ENCODE measurements at regions not wholly inside any gene's neighbourhood (a gene's known extent, or its start where the extent isn't known, plus 50 kb on each side); places are given as distances from the start of the nearest gene placed in this dataset.
"Not testable (repeated sequence)": the region's sequence is repeated elsewhere in the genome, so short reads cannot be mapped to it uniquely, and the experiment has no call there.

GRCh38 chr1:38758820-38759219 is 100.8 kb downstream of the RRAGC start:
- no peak for DNase-seq (ENCODE audit: low read depth in 1 of 2, low spot score in 1 of 2)

GRCh38 chr1:38746941-38747600 is 112.5 kb downstream of the RRAGC start:
- no peak for DNase-seq (ENCODE audit: low read depth in 1 of 2, low spot score in 1 of 2)

- no peak for DNase-seq (ENCODE audit: low read depth in 1 of 2, low spot score in 1 of 2)
Observed at GRCh38 chr1:38746402-38746935, 113.1 kb downstream of the RRAGC start.

GRCh38 chr1:38745476-38746401 is 113.8 kb downstream of the RRAGC start:
- no peak for DNase-seq (ENCODE audit: low read depth in 1 of 2, low spot score in 1 of 2)

GRCh38 chr1:38744452-38745350 is 114.9 kb downstream of the RRAGC start:
- DNase-seq (ENCODE audit: low read depth in 1 of 2, low spot score in 1 of 2) = no peak

- no peak for DNase-seq (ENCODE audit: low read depth in 1 of 2, low spot score in 1 of 2)
Observed at GRCh38 chr1:38743184-38743583, 116.4 kb downstream of the RRAGC start.

GRCh38 chr1:38741341-38741740 is 118.2 kb downstream of the RRAGC start:
- DNase-seq (ENCODE audit: low read depth in 1 of 2, low spot score in 1 of 2) = no peak

- no peak for DNase-seq (ENCODE audit: low read depth in 1 of 2, low spot score in 1 of 2)
Observed at GRCh38 chr1:38740487-38740886, 119.1 kb downstream of the RRAGC start.

GRCh38 chr1:38738207-38738606 is 121.4 kb downstream of the RRAGC start:
- no peak for DNase-seq (ENCODE audit: low read depth in 1 of 2, low spot score in 1 of 2)

- DNase-seq (ENCODE audit: low read depth in 1 of 2, low spot score in 1 of 2) = no peak
Observed at GRCh38 chr1:38736399-38736798, 123.2 kb downstream of the RRAGC start.

GRCh38 chr1:38735651-38736161 is 123.9 kb downstream of the RRAGC start:
- no peak for DNase-seq (ENCODE audit: low read depth in 1 of 2, low spot score in 1 of 2)

- DNase-seq (ENCODE audit: low read depth in 1 of 2, low spot score in 1 of 2) = no peak
Observed at GRCh38 chr1:38733761-38734160, 125.8 kb downstream of the RRAGC start.

GRCh38 chr1:38730511-38731397 is 128.8 kb downstream of the RRAGC start:
- no peak for DNase-seq (ENCODE audit: low read depth in 1 of 2, low spot score in 1 of 2)

- DNase-seq (ENCODE audit: low read depth in 1 of 2, low spot score in 1 of 2) = no peak
Observed at GRCh38 chr1:38728585-38728908, 131.0 kb downstream of the RRAGC start.

GRCh38 chr1:38727684-38728584 is 131.6 kb downstream of the RRAGC start:
- no peak for DNase-seq (ENCODE audit: low read depth in 1 of 2, low spot score in 1 of 2)

- not testable (repeated sequence) for DNase-seq (ENCODE audit: low read depth in 1 of 2, low spot score in 1 of 2)
Observed at GRCh38 chr1:38725321-38725961, 134.1 kb downstream of the RRAGC start.

- DNase-seq (ENCODE audit: low read depth in 1 of 2, low spot score in 1 of 2) = no peak
Observed at GRCh38 chr1:38724160-38725131, 135.1 kb downstream of the RRAGC start.
